ENCODE measurements at regions not wholly inside any gene's neighbourhood (a gene's known extent, or its start where the extent isn't known, plus 50 kb on each side); places are given as distances from the start of the nearest gene placed in this dataset.

GRCh38 chr10:117653170-117653515, 110.6 kb downstream of the EMX2 start:
- intact Hi-C loops (cut with DNase I; ENCODE audit: low total_unique reads), result no loop called here
- no peak for DNase-seq (ENCODE audit: low spot score in 2 of 2)
- TF ChIP-seq POLR2A (IDR thresholded peaks at IDR 0.05) (no peak), CTCF (IDR thresholded peaks at IDR 0.05) (no peak)
- no peak overlapping the region for H3K4me3 ChIP-seq (ENCODE audit: low read depth, poor library complexity, severe bottlenecking)

- DNase-seq (ENCODE audit: low spot score in 2 of 2), result peak in 1 of 2 donors; percentile 73
- no peak overlapping the region for H3K4me3 ChIP-seq (ENCODE audit: low read depth, poor library complexity, severe bottlenecking)
- TF ChIP-seq POLR2A (IDR thresholded peaks at IDR 0.05), result no peak
- TF ChIP-seq CTCF (IDR thresholded peaks at IDR 0.05), result no peak
- intact Hi-C loops (cut with DNase I; ENCODE audit: low total_unique reads), result no loop called here
Observed at GRCh38 chr10:117654105-117654504, 111.6 kb downstream of the EMX2 start.

DNA sequence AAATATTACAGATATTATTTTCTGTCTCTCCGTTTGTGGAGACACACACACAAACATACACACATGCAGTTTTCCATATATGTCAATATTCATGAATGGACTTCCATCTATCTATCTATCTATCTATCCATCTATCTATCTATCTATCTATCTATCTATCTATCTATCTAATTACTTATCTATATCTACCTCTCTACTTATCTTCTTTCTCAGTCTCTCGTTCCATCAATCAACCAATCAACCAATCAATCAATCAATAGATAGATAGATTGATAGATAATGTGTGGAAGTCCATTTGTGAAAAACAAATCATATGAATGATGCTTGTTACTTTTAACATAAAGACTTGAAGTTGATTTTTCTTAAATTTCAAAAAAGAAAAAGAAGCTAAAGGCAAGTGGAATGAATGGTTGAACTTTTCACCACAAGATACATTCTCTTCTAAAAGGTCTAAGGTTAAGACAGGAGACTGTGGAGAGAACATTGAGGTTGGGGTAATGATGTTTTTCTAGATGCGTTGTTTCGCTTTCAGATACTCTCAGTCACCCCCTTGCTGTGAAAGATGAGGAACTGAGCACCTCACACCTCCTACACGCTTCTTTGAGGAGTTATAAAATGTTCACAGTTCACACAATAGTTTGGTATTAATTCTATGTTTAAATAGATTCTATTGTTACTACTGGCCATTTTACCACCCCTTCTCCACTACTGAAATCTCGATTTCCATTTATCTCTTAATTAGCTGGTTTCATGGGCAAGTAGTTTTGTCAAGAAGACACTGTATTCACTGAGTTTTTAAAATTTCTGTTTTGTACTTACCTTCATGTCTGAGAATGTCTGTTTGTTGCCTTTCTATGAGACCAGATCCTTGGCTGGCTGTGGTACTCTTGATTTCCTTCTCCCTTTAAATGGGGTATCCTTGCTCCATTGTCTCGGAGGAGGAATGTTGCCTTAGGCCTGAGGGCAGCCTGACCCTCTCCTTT, 114.1 kb downstream of the EMX2 start:
- no peak overlapping the region for H3K4me3 ChIP-seq (ENCODE audit: low read depth, poor library complexity, severe bottlenecking)
- 90 to 91% methylated on average over 7 of the region's 7 CpGs for WGBS, 2 donors
- no peak for TF ChIP-seq CTCF (IDR thresholded peaks at IDR 0.05)
- intact Hi-C loops (cut with DNase I; ENCODE audit: low total_unique reads), result no loop called here
- no peak for DNase-seq (ENCODE audit: low spot score in 2 of 2)

GRCh38 chr10:117661316-117661715, 118.8 kb downstream of the EMX2 start:
- intact Hi-C loops (cut with DNase I; ENCODE audit: low total_unique reads), result no loop called here
- 92 to 97% methylated on average over 2 of the region's 2 CpGs for WGBS, 2 donors

DNA sequence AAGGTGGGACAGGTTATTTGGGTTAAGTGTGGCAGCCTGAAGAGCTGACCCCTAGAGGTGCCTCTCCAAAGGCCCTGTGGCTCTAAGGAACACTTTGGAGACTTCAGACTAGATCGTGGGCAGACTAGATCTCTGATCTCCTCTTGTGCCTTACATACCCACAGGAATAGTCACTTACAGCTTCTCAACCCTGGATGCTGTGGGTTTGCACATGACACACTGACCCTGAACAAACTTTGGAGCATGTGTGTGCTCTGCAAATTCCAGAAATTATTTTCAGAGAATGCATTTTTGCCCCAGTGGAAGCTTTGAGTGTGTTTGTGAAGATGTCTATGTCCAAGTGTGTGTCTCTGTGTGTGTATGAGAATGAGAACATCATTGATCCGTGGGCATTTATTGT, 119.6 kb downstream of the EMX2 start:
- intact Hi-C loops (cut with DNase I; ENCODE audit: low total_unique reads), result no loop called here
- no peak for TF ChIP-seq POLR2A (IDR thresholded peaks at IDR 0.05)
- no peak for TF ChIP-seq CTCF (IDR thresholded peaks at IDR 0.05)
- WGBS, 2 donors, result 77% methylated on average over 2 of the region's 2 CpGs
- H3K4me3 ChIP-seq (ENCODE audit: low read depth, poor library complexity, severe bottlenecking), result no peak overlapping the region
- DNase-seq (ENCODE audit: low spot score in 2 of 2), result no peak

More at GRCh38 chr10:117661316-117661715, 118.8 kb downstream of the EMX2 start:
- no peak for TF ChIP-seq POLR2A (IDR thresholded peaks at IDR 0.05)
- TF ChIP-seq CTCF (IDR thresholded peaks at IDR 0.05), result no peak
- DNase-seq (ENCODE audit: low spot score in 2 of 2), result no peak
- H3K4me3 ChIP-seq (ENCODE audit: low read depth, poor library complexity, severe bottlenecking), result no peak overlapping the region

Data from lower leg skin (tissue), 4 donors.